Endodermal cell (in vitro differentiated cells): ENCODE measurements at regions not wholly inside any gene's neighbourhood (a gene's known extent, or its start where the extent isn't known, plus 50 kb on each side); places are given as distances from the start of the nearest gene placed in this dataset.
"Not testable (repeated sequence)": the region's sequence is repeated elsewhere in the genome, so short reads cannot be mapped to it uniquely, and the experiment has no call there.

ENCODE experiments used
- DNase-seq: peaks from one replicate; pipeline ENCODE4 v3.0.0-alpha.2; 2017
- H3K27ac ChIP-seq: 2 replicates; pipeline ENCODE4 v1.5.1; 2013; ENCODE audit warnings: mild to moderate bottlenecking, low read depth, low read length, moderate library complexity
- H3K27me3 ChIP-seq: 2 replicates; pipeline ENCODE4 v1.6.1; 2013; ENCODE audit warnings: mild to moderate bottlenecking, low read length, moderate library complexity; ENCODE audit not compliant: insufficient read depth, control insufficient read depth, poor library complexity, severe bottlenecking
- H3K36me3 ChIP-seq: 2 replicates; pipeline ENCODE4 v1.7.0; 2013; ENCODE audit warnings: mild to moderate bottlenecking, low read length, moderate library complexity; ENCODE audit not compliant: control insufficient read depth, insufficient read depth
- H3K4me1 ChIP-seq: one replicate; pipeline ENCODE4 v1.7.0; 2013; ENCODE audit warnings: low read length; ENCODE audit not compliant: control insufficient read depth, insufficient read depth
- H3K4me3 ChIP-seq: 2 replicates; pipeline ENCODE4 v1.5.1; 2013; ENCODE audit warnings: mild to moderate bottlenecking, low read length, moderate library complexity
- H3K9ac ChIP-seq: 2 replicates; pipeline ENCODE4 v1.6.1; 2013; ENCODE audit warnings: mild to moderate bottlenecking, low read length, moderate library complexity; ENCODE audit not compliant: poor library complexity, severe bottlenecking; ENCODE audit errors: extremely low read depth
- H3K9me3 ChIP-seq: 2 replicates; pipeline ENCODE4 v1.6.1; 2013; ENCODE audit warnings: mild to moderate bottlenecking, low read length, moderate library complexity; ENCODE audit not compliant: control insufficient read depth
- H3K27ac Mint-ChIP-seq: 2 replicates; pipeline ENCODE4 v1.8.0; 2020; ENCODE audit warnings: mixed read lengths
- H3K27me3 Mint-ChIP-seq: 2 replicates; pipeline ENCODE4 v1.8.0; 2021; ENCODE audit warnings: mild to moderate bottlenecking, mixed read lengths; ENCODE audit not compliant: insufficient read depth
- H3K36me3 Mint-ChIP-seq: 2 replicates; pipeline ENCODE4 v1.8.0; 2020; ENCODE audit warnings: low read depth, mixed read lengths
- H3K4me1 Mint-ChIP-seq: 2 replicates; pipeline ENCODE4 v1.8.0; 2020; ENCODE audit warnings: mixed read lengths
- H3K4me3 Mint-ChIP-seq: 2 replicates; pipeline ENCODE4 v1.8.0; 2020; ENCODE audit warnings: mild to moderate bottlenecking, moderate library complexity, mixed read lengths
- H3K9me3 Mint-ChIP-seq: 2 replicates; pipeline ENCODE4 v1.8.0; 2020; ENCODE audit warnings: mild to moderate bottlenecking, mixed read lengths
- WGBS, 2 experiments: methylation state at CpG; one replicate each; pipeline versions ENCODE4 v1.1.5 to v1.1.7; 2013; ENCODE audit warnings: missing lambda C conversion rate in 2 of 2, mixed read lengths in 1 of 2; ENCODE audit not compliant: insufficient coverage in 1 of 2, insufficient read length in 1 of 2; 5-methylcytosine and 5-hydroxymethylcytosine counted together
- TF ChIP-seq, protein P1 (sequence below): fragments of 200-600 bp; sonication (generic); conservative IDR thresholded peaks from 2 replicates; pipeline ENCODE4 v1.5.0; 2021; ENCODE audit warnings: antibody characterized with exemption, mild to moderate bottlenecking

DNA sequence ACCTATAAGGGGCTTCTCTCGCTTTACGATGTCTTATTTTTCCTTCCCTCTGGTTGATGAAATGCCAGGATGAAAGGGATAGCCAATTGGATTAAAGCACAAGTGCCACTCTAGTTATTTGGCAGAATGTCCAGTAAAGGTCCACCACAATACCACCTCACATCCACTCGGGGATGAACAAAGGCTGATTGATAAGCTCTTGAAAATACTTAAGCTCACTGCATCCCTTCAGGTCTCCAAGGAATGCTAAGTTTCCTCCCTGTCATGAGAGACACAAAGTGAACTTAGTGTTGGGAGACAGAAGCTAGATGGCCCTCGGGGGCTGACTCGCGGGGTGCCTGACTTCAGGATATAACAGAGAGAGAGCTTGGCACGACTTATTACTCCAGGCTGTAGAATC is 185.9 kb upstream of the ZNF644 start:
- H3K27me3 Mint-ChIP-seq, H3K4me3 ChIP-seq, H3K27ac Mint-ChIP-seq, H3K36me3 Mint-ChIP-seq, H3K4me3 Mint-ChIP-seq, H3K9ac ChIP-seq, H3K9me3 ChIP-seq, H3K36me3 ChIP-seq, H3K27me3 ChIP-seq, H3K27ac ChIP-seq, DNase-seq, H3K4me1 Mint-ChIP-seq, H3K4me1 ChIP-seq, H3K9me3 Mint-ChIP-seq: not testable (repeated sequence)
- WGBS, 2 experiments: 86 to 94% methylated on average over 4 to 7 of the region's 7 CpGs

DNA sequence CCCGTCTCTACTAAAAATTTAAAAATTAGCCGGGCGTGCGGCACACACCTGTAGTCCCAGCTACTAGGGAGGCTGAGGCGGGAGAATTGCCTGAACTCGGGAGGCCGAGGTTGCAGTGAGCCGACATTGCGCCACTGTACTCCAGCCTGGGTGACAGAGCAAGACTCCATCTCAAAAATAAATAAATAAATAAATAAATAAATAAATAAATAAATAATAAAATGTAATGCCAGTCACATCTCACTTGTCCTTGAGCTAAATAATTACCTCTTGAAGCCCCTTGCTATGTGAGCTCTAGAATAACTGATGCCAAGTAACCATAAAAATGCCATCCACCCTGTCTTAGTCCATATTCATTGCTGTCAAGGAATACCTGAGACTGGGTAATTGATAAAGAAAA is 182.3 kb upstream of the ZNF644 start:
- not testable (repeated sequence) for H3K9ac ChIP-seq, H3K4me3 Mint-ChIP-seq, H3K27ac Mint-ChIP-seq, H3K27ac ChIP-seq, H3K9me3 Mint-ChIP-seq, H3K27me3 ChIP-seq, H3K4me3 ChIP-seq, H3K36me3 Mint-ChIP-seq, H3K4me1 ChIP-seq, H3K4me1 Mint-ChIP-seq, DNase-seq, H3K9me3 ChIP-seq, H3K36me3 ChIP-seq, H3K27me3 Mint-ChIP-seq
- WGBS, 2 experiments: 86 to 96% methylated on average over 4 to 9 of the region's 9 CpGs

DNA sequence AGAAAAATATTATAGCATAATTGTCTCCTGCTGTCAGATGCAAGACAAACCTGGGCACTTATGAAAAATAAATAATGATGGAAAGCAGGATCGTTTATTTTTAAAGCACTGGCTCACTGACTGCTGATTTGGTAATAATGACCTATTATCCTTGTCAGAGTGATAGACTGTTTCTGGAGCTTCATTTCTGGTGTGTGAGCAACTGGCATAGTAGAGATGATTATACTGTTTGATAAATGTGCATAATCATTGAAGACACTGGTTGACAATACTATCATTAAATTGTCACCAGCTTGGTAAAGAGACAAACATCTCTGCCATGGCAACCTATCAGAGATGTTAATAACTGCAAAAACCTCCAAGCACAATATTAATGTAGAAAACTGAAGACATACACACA is 179.9 kb upstream of the ZNF644 start:
- H3K36me3 ChIP-seq: no peaks in the 10 kb centered on the region

DNA sequence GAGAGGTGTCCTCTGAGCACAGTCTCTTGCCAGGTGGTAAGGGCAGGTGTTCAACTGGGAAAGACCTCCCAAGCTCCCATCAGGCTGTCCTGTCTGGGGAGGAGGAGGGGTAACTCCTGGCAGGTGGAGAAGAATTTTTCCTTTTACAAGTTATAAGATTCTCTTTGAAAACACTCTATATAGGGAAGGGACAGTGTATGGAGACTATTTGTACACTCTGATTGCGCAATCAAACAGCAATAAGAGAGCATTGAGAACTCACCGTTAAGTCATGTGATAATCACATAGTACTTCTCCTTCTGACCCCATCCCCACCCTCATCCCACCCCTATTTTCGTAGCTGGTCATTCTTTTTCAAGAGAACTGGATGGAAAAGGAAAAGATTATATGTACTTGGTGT is 179.3 kb upstream of the ZNF644 start:
- H3K36me3 Mint-ChIP-seq: no peaks in the 10 kb centered on the region
- H3K27me3 Mint-ChIP-seq: no peaks in the 10 kb centered on the region
- Histone ChIP-seq H3K4me3 (no peak overlapping the region), H3K36me3 (no peaks in the 10 kb centered on the region), H3K27me3 (no peaks in the 10 kb centered on the region), H3K9me3 (no peaks in the 10 kb centered on the region), H3K9ac (no peak overlapping the region), H3K27ac (no peak overlapping the region), H3K4me1 (no peaks in the 10 kb centered on the region)
- no peak overlapping the region for H3K4me3 Mint-ChIP-seq
- no peaks in the 10 kb centered on the region for H3K4me1 Mint-ChIP-seq
- DNase-seq: no peak
- TF ChIP-seq, protein P1, sequence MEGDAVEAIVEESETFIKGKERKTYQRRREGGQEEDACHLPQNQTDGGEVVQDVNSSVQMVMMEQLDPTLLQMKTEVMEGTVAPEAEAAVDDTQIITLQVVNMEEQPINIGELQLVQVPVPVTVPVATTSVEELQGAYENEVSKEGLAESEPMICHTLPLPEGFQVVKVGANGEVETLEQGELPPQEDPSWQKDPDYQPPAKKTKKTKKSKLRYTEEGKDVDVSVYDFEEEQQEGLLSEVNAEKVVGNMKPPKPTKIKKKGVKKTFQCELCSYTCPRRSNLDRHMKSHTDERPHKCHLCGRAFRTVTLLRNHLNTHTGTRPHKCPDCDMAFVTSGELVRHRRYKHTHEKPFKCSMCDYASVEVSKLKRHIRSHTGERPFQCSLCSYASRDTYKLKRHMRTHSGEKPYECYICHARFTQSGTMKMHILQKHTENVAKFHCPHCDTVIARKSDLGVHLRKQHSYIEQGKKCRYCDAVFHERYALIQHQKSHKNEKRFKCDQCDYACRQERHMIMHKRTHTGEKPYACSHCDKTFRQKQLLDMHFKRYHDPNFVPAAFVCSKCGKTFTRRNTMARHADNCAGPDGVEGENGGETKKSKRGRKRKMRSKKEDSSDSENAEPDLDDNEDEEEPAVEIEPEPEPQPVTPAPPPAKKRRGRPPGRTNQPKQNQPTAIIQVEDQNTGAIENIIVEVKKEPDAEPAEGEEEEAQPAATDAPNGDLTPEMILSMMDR: no peak
- 97% methylated on average over 2 of the region's 3 CpGs; no CpG with 5 or more reads in 1 of the 2 experiments for WGBS, 2 experiments
- no peaks in the 10 kb centered on the region for H3K9me3 Mint-ChIP-seq
- H3K27ac Mint-ChIP-seq: no peak overlapping the region

More for the DNA sequence above, 179.9 kb upstream of the ZNF644 start:
- Mint-ChIP-seq H3K36me3 (no peaks in the 10 kb centered on the region), H3K9me3 (no peaks in the 10 kb centered on the region), H3K4me3 (no peak overlapping the region), H3K4me1 (no peaks in the 10 kb centered on the region), H3K27me3 (no peaks in the 10 kb centered on the region), H3K27ac (no peak overlapping the region)
- Histone ChIP-seq H3K4me3 (no peak overlapping the region), H3K27me3 (no peaks in the 10 kb centered on the region), H3K9ac (no peak overlapping the region), H3K4me1 (no peaks in the 10 kb centered on the region), H3K27ac (no peak overlapping the region), H3K9me3 (no peaks in the 10 kb centered on the region)
- TF ChIP-seq, protein P1: no peak
- whole genome bisulfite sequencing, 2 experiments: 88 to 100% methylated on average over 1 of the region's 1 CpG
- no peak for DNase-seq
